CD4-positive, alpha-beta T cell (primary cell): ENCODE measurements at regions not wholly inside any gene's neighbourhood (a gene's known extent, or its start where the extent isn't known, plus 50 kb on each side); places are given as distances from the start of the nearest gene placed in this dataset.

Source experiments
- ATAC-seq: fragments of 200-7000 bp; cut with Tn5 transposase; one replicate; pipeline ENCODE4 v1.10.0; 2022; ENCODE audit warnings: mild to moderate bottlenecking; ENCODE audit not compliant: poor library complexity
- CTCF ChIA-PET: fragments of 350-600 bp; sonication (Branson Sonifier 250); formaldehyde crosslinking; loops from one replicate; lab custom pipeline; 2021; ENCODE audit warnings: antibody characterized with exemption, inconsistent platforms; lab: Charles Lee
- POLR2A ChIA-PET: fragments of 350-600 bp; sonication (Branson Sonifier 250); formaldehyde crosslinking; loops from one replicate; lab custom pipeline; 2021; ENCODE audit warnings: antibody characterized with exemption, inconsistent platforms; lab: Charles Lee
- DNase-seq, 14 experiments: peaks; one replicate each; pipeline ENCODE4 v3.0.0-alpha.2; 2013 to 2020; ENCODE audit warnings: mixed read lengths in 2 of 14
- H3K27ac ChIP-seq, 2 donors: one replicate each; pipeline versions ENCODE4 v1.5.1 to v1.7.0; 2013; ENCODE audit warnings: low read length in 2 of 2, low read depth in 1 of 2, mild to moderate bottlenecking in 1 of 2
- H3K27me3 ChIP-seq, 2 experiments: 1 replicate in 1 of 2; 2 replicates in 1 of 2; pipeline versions ENCODE4 v1.6.1 to v1.7.0; 2013; ENCODE audit warnings: low read length in 2 of 2, control low read depth in 1 of 2, mild to moderate bottlenecking in 1 of 2, moderate library complexity in 1 of 2; ENCODE audit not compliant: insufficient read depth in 2 of 2, control insufficient read depth in 1 of 2
- H3K36me3 ChIP-seq: one replicate; pipeline ENCODE4 v1.6.1; 2013; ENCODE audit warnings: low read length, control low read depth; ENCODE audit not compliant: insufficient read depth
- H3K4me1 ChIP-seq: one replicate; pipeline ENCODE4 v1.6.1; 2013; ENCODE audit warnings: low read length, control low read depth; ENCODE audit not compliant: insufficient read depth
- H3K4me3 ChIP-seq: one replicate; pipeline ENCODE4 v1.5.1; 2013; ENCODE audit warnings: mild to moderate bottlenecking, low read length, moderate library complexity
- H3K9me3 ChIP-seq, 2 experiments: 1 replicate in 1 of 2; 2 replicates in 1 of 2; pipeline versions ENCODE4 v1.6.1 to v1.7.0; 2013; ENCODE audit warnings: low read length in 2 of 2, mild to moderate bottlenecking in 2 of 2, control low read depth in 1 of 2, moderate library complexity in 1 of 2; ENCODE audit not compliant: control insufficient read depth in 1 of 2, insufficient read depth in 1 of 2
- H3K27ac Mint-ChIP-seq: one replicate; pipeline ENCODE4 v1.8.0; 2020; ENCODE audit warnings: mixed read lengths
- H3K27me3 Mint-ChIP-seq: one replicate; pipeline ENCODE4 v1.8.0; 2021; ENCODE audit warnings: mixed read lengths
- H3K36me3 Mint-ChIP-seq: one replicate; pipeline ENCODE4 v1.8.0; 2021; ENCODE audit warnings: low read depth, mixed read lengths
- H3K4me1 Mint-ChIP-seq: one replicate; pipeline ENCODE4 v1.8.0; 2021; ENCODE audit warnings: low read depth, mixed read lengths
- H3K4me3 Mint-ChIP-seq: one replicate; pipeline ENCODE4 v1.8.0; 2020; ENCODE audit warnings: mild to moderate bottlenecking, mixed read lengths
- H3K9me3 Mint-ChIP-seq: one replicate; pipeline ENCODE4 v1.8.0; 2020; ENCODE audit warnings: mixed read lengths
- intact Hi-C, 2 experiments: fragments of 100-400 bp; cut with DNase I in 1 of 2; cut with micrococcal nuclease in 1 of 2; formaldehyde crosslinking; loops; one replicate each; pipeline versions ENCODE4 v1.15.1 to v1.9.0; 2023 to 2025; cut with DNase I, micrococcal nuclease
- TF ChIP-seq, protein P1 (sequence below): fragments of 200-600 bp; IDR thresholded peaks from one replicate; pipeline ENCODE4 v1.8.0; 2022; ENCODE audit warnings: antibody characterized with exemption, mild to moderate bottlenecking

DNA sequence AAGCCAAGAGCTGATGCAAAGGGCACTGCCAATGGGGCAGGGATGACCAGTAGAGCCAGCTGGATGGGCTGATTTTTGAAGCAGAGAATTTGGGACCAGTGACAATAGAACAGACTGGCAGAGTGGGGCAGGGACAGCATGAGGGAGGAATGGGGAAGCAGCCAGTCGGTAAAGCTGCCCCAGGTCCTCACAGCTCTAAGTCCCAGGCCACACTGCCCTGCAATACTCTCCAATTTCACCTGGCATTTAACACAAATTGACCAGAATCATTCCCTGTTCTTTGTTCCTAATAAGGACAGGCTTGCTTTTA, 186.9 kb downstream of the CTTN start:
- DNase-seq = no peak
- POLR2A ChIA-PET = no interaction called here
- peaks cover 0 to 22% of the 10 kb centered on the region in 2 experiments for H3K9me3 ChIP-seq
- H3K4me3 Mint-ChIP-seq = no peak overlapping the region
- ATAC-seq = no peak
- H3K27ac ChIP-seq = no peak overlapping the region
- no peaks in the 10 kb centered on the region for H3K36me3 ChIP-seq
- H3K4me3 ChIP-seq = no peak overlapping the region
- intact Hi-C loops = no loop called here
- peaks cover 43% of the 10 kb centered on the region for H3K27me3 Mint-ChIP-seq
- no peaks in the 10 kb centered on the region for H3K9me3 Mint-ChIP-seq
- H3K4me1 ChIP-seq = no peaks in the 10 kb centered on the region
- no peaks in the 10 kb centered on the region for H3K36me3 Mint-ChIP-seq
- peaks cover 0 to 9% of the 10 kb centered on the region in 2 experiments for H3K27me3 ChIP-seq
- CTCF ChIA-PET = no interaction called here
- TF ChIP-seq, protein P1, sequence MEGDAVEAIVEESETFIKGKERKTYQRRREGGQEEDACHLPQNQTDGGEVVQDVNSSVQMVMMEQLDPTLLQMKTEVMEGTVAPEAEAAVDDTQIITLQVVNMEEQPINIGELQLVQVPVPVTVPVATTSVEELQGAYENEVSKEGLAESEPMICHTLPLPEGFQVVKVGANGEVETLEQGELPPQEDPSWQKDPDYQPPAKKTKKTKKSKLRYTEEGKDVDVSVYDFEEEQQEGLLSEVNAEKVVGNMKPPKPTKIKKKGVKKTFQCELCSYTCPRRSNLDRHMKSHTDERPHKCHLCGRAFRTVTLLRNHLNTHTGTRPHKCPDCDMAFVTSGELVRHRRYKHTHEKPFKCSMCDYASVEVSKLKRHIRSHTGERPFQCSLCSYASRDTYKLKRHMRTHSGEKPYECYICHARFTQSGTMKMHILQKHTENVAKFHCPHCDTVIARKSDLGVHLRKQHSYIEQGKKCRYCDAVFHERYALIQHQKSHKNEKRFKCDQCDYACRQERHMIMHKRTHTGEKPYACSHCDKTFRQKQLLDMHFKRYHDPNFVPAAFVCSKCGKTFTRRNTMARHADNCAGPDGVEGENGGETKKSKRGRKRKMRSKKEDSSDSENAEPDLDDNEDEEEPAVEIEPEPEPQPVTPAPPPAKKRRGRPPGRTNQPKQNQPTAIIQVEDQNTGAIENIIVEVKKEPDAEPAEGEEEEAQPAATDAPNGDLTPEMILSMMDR = no peak
- no peak overlapping the region for H3K27ac Mint-ChIP-seq
- H3K4me1 Mint-ChIP-seq = peaks cover 9% of the 10 kb centered on the region

DNA sequence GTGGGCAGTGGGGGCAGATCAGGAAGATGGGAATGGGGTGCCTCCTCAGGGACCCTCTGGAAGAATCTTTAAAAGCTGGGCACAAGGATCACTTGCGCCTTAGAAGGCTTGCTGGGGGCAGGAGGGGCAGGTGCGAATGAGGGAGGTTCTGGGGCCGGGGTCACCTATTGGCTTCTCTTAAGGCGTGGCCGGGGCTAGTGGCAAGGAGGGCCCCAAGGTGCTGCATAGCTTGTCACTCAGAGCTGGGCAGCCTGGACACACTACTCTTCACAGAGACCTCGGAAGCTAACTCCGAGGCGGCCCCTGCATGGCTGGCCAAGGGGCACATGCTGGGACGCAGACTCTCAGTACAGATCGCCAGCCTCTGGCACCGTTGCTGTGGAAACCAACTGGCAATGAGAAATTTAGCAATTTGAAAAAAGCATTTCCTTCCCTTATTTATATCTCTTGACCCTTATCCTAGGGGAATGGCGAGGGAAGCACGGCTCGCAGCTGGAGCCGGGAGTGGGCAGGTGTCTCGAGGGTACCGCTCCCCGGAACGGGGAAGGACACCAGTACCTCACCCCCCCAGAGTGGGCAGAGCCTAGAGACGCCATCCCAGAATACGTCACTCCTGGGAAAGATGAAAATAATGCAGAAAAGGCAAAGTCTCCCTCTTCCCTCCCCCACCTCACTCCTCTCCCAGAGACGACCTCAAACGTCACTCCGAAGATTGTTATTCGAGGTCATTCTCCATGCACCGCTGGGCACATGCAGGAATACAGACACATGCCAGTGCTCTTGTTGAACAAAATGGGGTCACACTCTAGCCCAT, 188.1 kb downstream of the CTTN start:
- ChIA-PET CTCF (no interaction called here), POLR2A (no interaction called here)
- peaks cover 0 to 9% of the 10 kb centered on the region in 2 experiments for H3K27me3 ChIP-seq
- intact Hi-C loops = no loop called here
- ATAC-seq (no peak), DNase-seq (no peak)
- TF ChIP-seq, protein P1 = no peak
- Mint-ChIP-seq H3K4me3 (no peak overlapping the region), H3K36me3 (no peaks in the 10 kb centered on the region), H3K27me3 (peaks cover 43% of the 10 kb centered on the region), H3K27ac (no peak overlapping the region), H3K9me3 (no peaks in the 10 kb centered on the region), H3K4me1 (peaks cover 17% of the 10 kb centered on the region)
- peaks cover 3% of the 10 kb centered on the region for H3K4me1 ChIP-seq
- H3K4me3 ChIP-seq = no peak overlapping the region
- H3K9me3 ChIP-seq = peaks cover 0 to 15% of the 10 kb centered on the region in 2 experiments
- no peaks in the 10 kb centered on the region for H3K36me3 ChIP-seq
- no peak overlapping the region for H3K27ac ChIP-seq

DNA sequence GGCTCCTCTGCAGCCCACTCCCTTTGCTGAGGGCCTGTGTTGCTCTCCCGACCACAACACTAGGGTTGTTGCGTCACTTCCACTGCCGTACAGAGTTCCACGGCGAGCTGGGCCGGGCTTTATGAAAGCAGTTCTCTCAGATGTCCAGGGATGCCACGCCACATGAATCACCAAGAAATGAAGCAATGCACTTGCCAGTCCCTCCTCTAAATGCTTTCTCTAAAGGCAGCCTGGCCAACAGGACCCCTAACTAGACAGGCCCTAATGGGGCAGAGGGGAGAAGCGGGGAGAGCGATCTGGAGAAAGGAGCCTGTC, 188.7 kb downstream of the CTTN start:
- Histone ChIP-seq H3K4me3 (no peak overlapping the region), H3K4me1 (peaks cover 3% of the 10 kb centered on the region), H3K27me3 (peaks cover 0 to 9% of the 10 kb centered on the region in 2 experiments), H3K27ac (no peak overlapping the region), H3K36me3 (no peaks in the 10 kb centered on the region), H3K9me3 (peaks cover 0 to 15% of the 10 kb centered on the region in 2 experiments)
- Mint-ChIP-seq H3K4me1 (peaks cover 17% of the 10 kb centered on the region), H3K36me3 (no peaks in the 10 kb centered on the region), H3K27me3 (peaks cover 43% of the 10 kb centered on the region), H3K4me3 (no peak overlapping the region), H3K27ac (no peak overlapping the region), H3K9me3 (no peaks in the 10 kb centered on the region)
- DNase-seq (no peak), ATAC-seq (no peak)
- intact Hi-C loops = no loop called here
- ChIA-PET CTCF (no interaction called here), POLR2A (no interaction called here)
- TF ChIP-seq, protein P1 = no peak
